Duodenal mucosa (tissue), 2 donors: ENCODE measurements at regions not wholly inside any gene's neighbourhood (a gene's known extent, or its start where the extent isn't known, plus 50 kb on each side); places are given as distances from the start of the nearest gene placed in this dataset.

ENCODE experiments used
- H3K27ac ChIP-seq: one replicate; pipeline ENCODE4 v1.7.0; 2013; ENCODE audit warnings: low read depth, low read length
- H3K27me3 ChIP-seq, 2 donors: one replicate each; pipeline ENCODE4 v1.7.0; 2013; ENCODE audit warnings: low read length in 2 of 2, control low read depth in 1 of 2; ENCODE audit not compliant: insufficient read depth in 2 of 2, control insufficient read depth in 1 of 2
- H3K36me3 ChIP-seq, 2 donors: one replicate each; pipeline ENCODE4 v1.7.0; 2013; ENCODE audit warnings: low read length in 2 of 2, control low read depth in 1 of 2; ENCODE audit not compliant: insufficient read depth in 2 of 2, control insufficient read depth in 1 of 2
- H3K4me1 ChIP-seq, 2 donors: one replicate each; pipeline ENCODE4 v1.7.0; 2013; ENCODE audit warnings: low read length in 2 of 2, control low read depth in 1 of 2; ENCODE audit not compliant: insufficient read depth in 2 of 2, control insufficient read depth in 1 of 2
- H3K4me3 ChIP-seq, 2 donors: one replicate each; pipeline ENCODE4 v1.7.0; 2013; ENCODE audit warnings: low read length in 2 of 2, low read depth in 1 of 2
- H3K9ac ChIP-seq, 2 donors: one replicate each; pipeline ENCODE4 v1.7.0; 2013; ENCODE audit warnings: low read length in 2 of 2, low read depth in 1 of 2
- H3K9me3 ChIP-seq, 2 donors: one replicate each; pipeline ENCODE4 v1.7.0; 2013; ENCODE audit warnings: low read length in 2 of 2, control low read depth in 1 of 2; ENCODE audit not compliant: control insufficient read depth in 1 of 2

- Histone ChIP-seq H3K9me3 (peaks cover 0 to 3% of the 10 kb centered on the region in 2 donors), H3K4me3 (no peak overlapping the region), H3K9ac (no peak overlapping the region), H3K27ac (no peak overlapping the region), H3K27me3 (no peaks in the 10 kb centered on the region), H3K36me3 (no peaks in the 10 kb centered on the region), H3K4me1 (no peaks in the 10 kb centered on the region)
Measured at GRCh38 chr9:79382044-79382443, 189.7 kb upstream of the TLE4 start.

- H3K4me1 ChIP-seq: no peaks in the 10 kb centered on the region
- H3K9me3 ChIP-seq: peaks cover 0 to 3% of the 10 kb centered on the region in 2 donors
- no peak overlapping the region for H3K9ac ChIP-seq
- H3K27ac ChIP-seq: no peak overlapping the region
- H3K4me3 ChIP-seq: no peak overlapping the region
- no peaks in the 10 kb centered on the region for H3K36me3 ChIP-seq
- no peaks in the 10 kb centered on the region for H3K27me3 ChIP-seq
Measured at GRCh38 chr9:79382458-79382857, 189.3 kb upstream of the TLE4 start.

DNA sequence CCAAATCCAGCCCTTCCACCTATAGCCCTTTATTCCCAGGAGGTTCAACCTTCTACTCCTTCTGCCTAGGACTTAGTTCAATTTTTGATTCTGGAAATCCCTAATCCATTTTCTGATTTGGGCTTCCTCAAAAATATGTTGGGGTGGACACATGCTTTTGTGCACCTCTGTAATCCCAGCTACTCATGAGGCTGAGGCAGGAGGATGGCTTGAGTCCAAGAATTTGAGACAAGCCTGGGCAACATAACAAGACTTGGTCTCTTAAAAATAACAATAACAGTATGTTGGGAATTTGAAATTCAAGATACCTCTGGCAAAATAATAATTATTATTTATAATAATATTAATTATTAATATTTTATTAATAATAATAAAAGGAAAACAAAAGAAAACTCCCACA is 188.7 kb upstream of the TLE4 start:
- H3K9me3 ChIP-seq: peaks cover 0 to 3% of the 10 kb centered on the region in 2 donors

GRCh38 chr9:79384091-79384490 is 187.7 kb upstream of the TLE4 start:
- Histone ChIP-seq H3K4me1 (no peaks in the 10 kb centered on the region), H3K9me3 (peaks cover 0 to 3% of the 10 kb centered on the region in 2 donors), H3K9ac (no peak overlapping the region)

More for the DNA sequence above, 188.7 kb upstream of the TLE4 start:
- no peak overlapping the region for H3K9ac ChIP-seq
- no peaks in the 10 kb centered on the region for H3K27me3 ChIP-seq
- no peak overlapping the region for H3K27ac ChIP-seq
- no peak overlapping the region for H3K4me3 ChIP-seq
- H3K36me3 ChIP-seq: no peaks in the 10 kb centered on the region
- no peaks in the 10 kb centered on the region for H3K4me1 ChIP-seq

DNA sequence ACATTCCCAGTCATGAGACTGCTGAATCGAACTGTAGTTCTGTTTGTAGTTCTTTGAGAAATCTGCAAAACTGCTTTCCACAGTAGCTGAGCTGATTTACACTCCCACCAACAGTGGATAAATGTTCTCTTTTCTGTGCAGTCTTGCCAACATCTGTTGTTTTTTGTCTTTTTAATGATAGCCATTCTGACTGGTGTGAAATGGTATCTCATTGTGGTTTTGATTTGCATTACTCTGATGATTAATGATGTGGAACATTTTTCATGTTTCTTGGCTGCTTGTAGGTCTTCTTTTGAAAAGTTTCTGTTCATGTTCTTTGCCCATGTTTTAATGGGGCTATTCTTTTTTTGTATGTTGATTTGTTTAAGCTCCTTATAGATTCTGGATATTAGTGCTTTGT is 187.3 kb upstream of the TLE4 start:
- Histone ChIP-seq H3K27ac (no peak overlapping the region), H3K27me3 (no peaks in the 10 kb centered on the region), H3K9ac (no peak overlapping the region), H3K4me1 (no peaks in the 10 kb centered on the region), H3K9me3 (peaks cover 0 to 3% of the 10 kb centered on the region in 2 donors), H3K4me3 (no peak overlapping the region), H3K36me3 (no peaks in the 10 kb centered on the region)

More at GRCh38 chr9:79384091-79384490, 187.7 kb upstream of the TLE4 start:
- no peak overlapping the region for H3K4me3 ChIP-seq
- no peaks in the 10 kb centered on the region for H3K36me3 ChIP-seq
- H3K27me3 ChIP-seq: no peaks in the 10 kb centered on the region
- H3K27ac ChIP-seq: no peak overlapping the region

- H3K27ac ChIP-seq: no peak overlapping the region
- H3K36me3 ChIP-seq: no peaks in the 10 kb centered on the region
- no peaks in the 10 kb centered on the region for H3K4me1 ChIP-seq
- no peak overlapping the region for H3K9ac ChIP-seq
- no peak overlapping the region for H3K4me3 ChIP-seq
- H3K27me3 ChIP-seq: no peaks in the 10 kb centered on the region
- H3K9me3 ChIP-seq: no peaks in the 10 kb centered on the region
Measured at GRCh38 chr9:79387101-79387835, 184.5 kb upstream of the TLE4 start.

DNA sequence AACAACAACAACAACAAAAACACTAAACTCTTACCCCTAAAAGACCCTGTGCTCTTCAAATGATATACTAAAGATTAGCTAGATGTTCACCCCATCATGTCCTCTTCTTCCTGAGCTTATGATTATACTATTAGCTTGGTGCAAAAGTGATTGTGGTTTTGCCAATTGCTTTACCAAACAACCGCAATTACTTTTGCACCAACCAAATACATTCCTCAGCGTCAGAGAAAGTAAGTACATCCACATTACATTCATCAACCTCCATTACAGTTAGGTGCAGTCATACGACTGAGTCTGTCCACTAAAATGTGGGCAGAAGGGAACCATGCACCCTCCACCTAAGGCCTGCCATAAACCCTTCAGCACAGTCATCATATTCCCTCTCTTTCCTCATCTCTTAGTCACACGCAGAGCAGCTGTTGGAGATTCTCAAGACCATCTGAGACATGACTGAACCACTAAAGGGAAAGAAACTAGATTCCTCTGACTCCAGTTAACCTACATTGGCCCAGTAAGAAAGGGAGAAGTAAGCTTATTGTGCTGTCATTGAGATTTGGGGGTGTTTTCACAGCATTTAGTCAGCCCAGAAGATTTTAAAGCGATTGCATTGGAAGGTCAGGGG is 181.6 kb upstream of the TLE4 start:
- Histone ChIP-seq H3K36me3 (no peaks in the 10 kb centered on the region), H3K9me3 (no peaks in the 10 kb centered on the region), H3K27ac (no peak overlapping the region), H3K4me3 (no peak overlapping the region), H3K4me1 (no peaks in the 10 kb centered on the region), H3K9ac (no peak overlapping the region), H3K27me3 (no peaks in the 10 kb centered on the region)

- Histone ChIP-seq H3K36me3 (no peaks in the 10 kb centered on the region), H3K9me3 (no peaks in the 10 kb centered on the region), H3K27me3 (no peaks in the 10 kb centered on the region), H3K9ac (no peak overlapping the region), H3K4me1 (no peaks in the 10 kb centered on the region), H3K27ac (no peak overlapping the region), H3K4me3 (no peak overlapping the region)
Measured at GRCh38 chr9:79390781-79391770, 180.7 kb upstream of the TLE4 start.

- no peaks in the 10 kb centered on the region for H3K36me3 ChIP-seq
- no peaks in the 10 kb centered on the region for H3K4me1 ChIP-seq
- H3K9ac ChIP-seq: no peak overlapping the region
- H3K27ac ChIP-seq: no peak overlapping the region
- no peak overlapping the region for H3K4me3 ChIP-seq
- no peaks in the 10 kb centered on the region for H3K27me3 ChIP-seq
- H3K9me3 ChIP-seq: no peaks in the 10 kb centered on the region
Measured at GRCh38 chr9:79395228-79395627, 176.5 kb upstream of the TLE4 start.

- H3K4me1 ChIP-seq: no peaks in the 10 kb centered on the region
- no peaks in the 10 kb centered on the region for H3K9me3 ChIP-seq
- no peak overlapping the region for H3K9ac ChIP-seq
- no peaks in the 10 kb centered on the region for H3K27me3 ChIP-seq
- H3K36me3 ChIP-seq: no peaks in the 10 kb centered on the region
- no peak overlapping the region for H3K4me3 ChIP-seq
- no peak overlapping the region for H3K27ac ChIP-seq
Measured at GRCh38 chr9:79395755-79396154, 176.0 kb upstream of the TLE4 start.
